GM19099 (cell line): ENCODE measurements at regions not wholly inside any gene's neighbourhood (a gene's known extent, or its start where the extent isn't known, plus 50 kb on each side); places are given as distances from the start of the nearest gene placed in this dataset.

Experiments used
- POLR2A ChIP-seq: IDR thresholded peaks from 3 replicates; pipeline ENCODE4 v1.6.1; 2011; ENCODE audit warnings: low read depth; ENCODE audit not compliant: insufficient read length; ENCODE audit errors: extremely low read depth

GRCh38 chr1:244280201-244280600, 171.5 kb downstream of the ADSS2 start:
- no peak for TF ChIP-seq POLR2A

GRCh38 chr1:244280859-244281258, 170.8 kb downstream of the ADSS2 start:
- no peak for TF ChIP-seq POLR2A

- TF ChIP-seq POLR2A = no peak
Measured at GRCh38 chr1:244283772-244284171, 167.9 kb downstream of the ADSS2 start.

GRCh38 chr1:244284641-244285156, 167.0 kb downstream of the ADSS2 start:
- TF ChIP-seq POLR2A = no peak

- TF ChIP-seq POLR2A = no peak
Measured at GRCh38 chr1:244286341-244286740, 165.4 kb downstream of the ADSS2 start.

GRCh38 chr1:244287726-244288125, 164.0 kb downstream of the ADSS2 start:
- TF ChIP-seq POLR2A = no peak

GRCh38 chr1:244288663-244289062, 163.0 kb downstream of the ADSS2 start:
- TF ChIP-seq POLR2A = no peak

GRCh38 chr1:244289991-244290785, 161.5 kb downstream of the ADSS2 start:
- TF ChIP-seq POLR2A = no peak

GRCh38 chr1:244291236-244292201, 160.2 kb downstream of the ADSS2 start:
- TF ChIP-seq POLR2A = no peak

GRCh38 chr1:244294599-244295224, 157.0 kb downstream of the ADSS2 start:
- TF ChIP-seq POLR2A = no peak

GRCh38 chr1:244296003-244296402, 155.7 kb downstream of the ADSS2 start:
- TF ChIP-seq POLR2A = no peak

GRCh38 chr1:244296447-244296846, 155.3 kb downstream of the ADSS2 start:
- TF ChIP-seq POLR2A = no peak

- TF ChIP-seq POLR2A = no peak
Measured at GRCh38 chr1:244297087-244297486, 154.6 kb downstream of the ADSS2 start.

- no peak for TF ChIP-seq POLR2A
Measured at GRCh38 chr1:244297616-244298015, 154.1 kb downstream of the ADSS2 start.

- TF ChIP-seq POLR2A = no peak
Measured at GRCh38 chr1:244301595-244302130, 150.0 kb downstream of the ADSS2 start.
